ENCODE measurements at regions not wholly inside any gene's neighbourhood (a gene's known extent, or its start where the extent isn't known, plus 50 kb on each side); places are given as distances from the start of the nearest gene placed in this dataset.
"Not testable (repeated sequence)": the region's sequence is repeated elsewhere in the genome, so short reads cannot be mapped to it uniquely, and the experiment has no call there.

DNA sequence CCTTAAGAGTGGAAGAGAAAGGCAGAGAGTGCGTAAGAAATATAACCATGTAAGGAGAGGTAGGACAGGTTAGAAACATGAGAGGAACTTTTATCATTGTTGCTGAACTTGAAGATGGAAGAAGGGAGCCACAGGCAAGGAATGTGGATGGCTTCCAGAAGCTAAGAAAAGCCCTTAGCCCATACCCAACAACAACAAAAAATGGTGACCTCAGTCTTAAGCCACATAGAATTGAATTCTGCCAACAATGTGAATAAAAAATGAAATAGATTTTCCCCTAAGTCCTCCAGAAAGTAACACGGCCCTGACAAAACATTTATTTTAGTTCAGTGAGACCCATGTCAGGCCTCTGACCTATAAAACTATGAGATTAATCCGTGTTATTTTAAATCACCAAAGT is 767.3 kb downstream of the FAM181B start:
- H3K9me3 ChIP-seq: no peaks in the 10 kb centered on the region
- intact Hi-C loops (cut with DNase I): no loop called here
- no peaks in the 10 kb centered on the region for H3K27me3 ChIP-seq
- WGBS, 2 donors: 78 to 81% methylated on average over 3 of the region's 3 CpGs
- no peak overlapping the region for H3K4me3 ChIP-seq
- no peak for DNase-seq
- H3K4me1 ChIP-seq: no peaks in the 10 kb centered on the region
- H3K27ac ChIP-seq: no peak overlapping the region
- TF ChIP-seq CTCF (IDR thresholded peaks at IDR 0.05): no peak
- no peak for TF ChIP-seq POLR2A (IDR thresholded peaks at IDR 0.05)
- H3K36me3 ChIP-seq: no peaks in the 10 kb centered on the region

DNA sequence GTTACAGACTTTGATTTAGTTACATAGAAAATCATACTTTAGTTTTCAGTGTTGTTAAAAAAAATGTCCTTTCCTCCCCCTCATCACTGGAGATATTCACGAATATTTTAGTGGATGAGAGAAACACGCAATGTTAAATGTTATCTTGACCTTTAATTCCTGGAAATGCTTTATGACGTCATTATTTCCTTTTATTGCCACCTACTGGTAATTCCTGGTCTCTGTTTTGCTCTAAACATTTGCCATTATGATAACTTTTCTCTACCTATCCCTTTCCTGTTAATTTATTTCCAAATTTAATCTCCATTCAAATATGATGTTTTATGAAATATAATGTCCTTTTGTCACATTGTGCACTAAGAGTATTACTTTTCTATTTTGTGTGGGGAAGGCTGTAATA is 770.6 kb downstream of the FAM181B start:
- no peaks in the 10 kb centered on the region for H3K36me3 ChIP-seq
- no peaks in the 10 kb centered on the region for H3K9me3 ChIP-seq
- no peak overlapping the region for H3K4me3 ChIP-seq
- intact Hi-C loops (cut with DNase I): no loop called here
- H3K27ac ChIP-seq: no peak overlapping the region
- DNase-seq: no peak
- H3K4me1 ChIP-seq: no peaks in the 10 kb centered on the region
- TF ChIP-seq CTCF (IDR thresholded peaks at IDR 0.05): no peak
- no peak for TF ChIP-seq POLR2A (IDR thresholded peaks at IDR 0.05)
- WGBS, 2 donors: 27 to 33% methylated on average over 3 of the region's 3 CpGs
- H3K27me3 ChIP-seq: no peaks in the 10 kb centered on the region

- H3K4me3 ChIP-seq: no peak overlapping the region
- H3K4me1 ChIP-seq: no peaks in the 10 kb centered on the region
- TF ChIP-seq CTCF (IDR thresholded peaks at IDR 0.05) (no peak), POLR2A (IDR thresholded peaks at IDR 0.05) (no peak)
- no peaks in the 10 kb centered on the region for H3K27me3 ChIP-seq
- H3K27ac ChIP-seq: no peak overlapping the region
- WGBS, 2 donors: 74 to 79% methylated on average over 3 of the region's 3 CpGs
- intact Hi-C loops (cut with DNase I): no loop called here
- H3K9me3 ChIP-seq: no peaks in the 10 kb centered on the region
- no peaks in the 10 kb centered on the region for H3K36me3 ChIP-seq
- DNase-seq: no peak
Observed at GRCh38 chr11:81960443-81960842, 773.2 kb downstream of the FAM181B start.

DNA sequence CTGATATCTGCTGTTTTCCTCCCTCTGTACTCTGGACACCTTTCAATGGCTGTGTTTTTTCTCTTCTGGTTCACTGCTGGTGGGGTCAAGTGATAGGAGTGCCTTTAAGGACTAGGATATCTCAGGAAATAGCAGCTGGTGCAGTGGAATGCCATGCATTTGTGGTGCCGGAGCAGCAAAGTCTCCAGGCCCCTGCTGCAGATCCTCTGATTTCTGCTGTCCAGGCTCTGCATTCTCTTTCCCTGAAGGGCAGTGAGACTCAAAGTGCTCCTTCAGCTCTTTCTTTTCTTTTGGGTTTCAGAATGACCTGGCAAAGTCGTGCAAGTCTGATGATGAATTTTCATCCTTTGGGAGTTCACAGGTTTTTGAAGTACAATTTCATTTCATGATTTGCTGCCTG is 774.3 kb downstream of the FAM181B start:
- no peak overlapping the region for H3K4me3 ChIP-seq
- no peaks in the 10 kb centered on the region for H3K27me3 ChIP-seq
- no peaks in the 10 kb centered on the region for H3K4me1 ChIP-seq
- WGBS, 2 donors: 54 to 64% methylated on average over 2 of the region's 2 CpGs
- DNase-seq: no peak
- intact Hi-C loops (cut with DNase I): no loop called here
- no peaks in the 10 kb centered on the region for H3K36me3 ChIP-seq
- no peak overlapping the region for H3K27ac ChIP-seq
- TF ChIP-seq POLR2A (IDR thresholded peaks at IDR 0.05) (no peak), CTCF (IDR thresholded peaks at IDR 0.05) (no peak)
- H3K9me3 ChIP-seq: no peaks in the 10 kb centered on the region

- H3K36me3 ChIP-seq; H3K9me3 ChIP-seq; DNase-seq; H3K4me3 ChIP-seq; H3K27ac ChIP-seq; H3K4me1 ChIP-seq; H3K27me3 ChIP-seq; intact Hi-C loops (cut with DNase I): not testable (repeated sequence)
- 82 to 95% methylated on average over 6 of the region's 6 CpGs for WGBS, 2 donors
Observed at GRCh38 chr11:81954301-81954700, 779.4 kb downstream of the FAM181B start.

DNA sequence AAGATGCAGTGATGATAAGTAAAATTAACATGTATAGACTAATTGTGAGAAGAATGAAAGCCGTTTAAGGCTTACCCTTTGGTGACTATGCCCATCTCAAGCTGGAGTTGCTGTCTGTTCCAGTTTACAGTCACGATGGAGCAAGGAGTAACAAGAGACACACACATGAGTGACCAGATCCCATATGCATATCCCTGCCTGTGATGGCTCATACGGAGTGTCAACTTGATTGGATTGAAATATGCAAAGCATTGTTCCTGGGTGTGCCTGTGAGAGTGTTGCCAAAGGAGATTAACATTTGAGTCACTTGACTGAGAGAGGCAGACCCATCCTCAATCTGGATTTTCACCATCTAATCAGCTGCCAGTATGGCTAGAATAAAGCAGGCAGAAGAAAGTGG is 786.8 kb downstream of the FAM181B start:
- no peaks in the 10 kb centered on the region for H3K9me3 ChIP-seq
- no peaks in the 10 kb centered on the region for H3K4me1 ChIP-seq
- no peak overlapping the region for H3K4me3 ChIP-seq
- DNase-seq: no peak
- no peak overlapping the region for H3K27ac ChIP-seq
- TF ChIP-seq CTCF (IDR thresholded peaks at IDR 0.05): no peak
- H3K36me3 ChIP-seq: no peaks in the 10 kb centered on the region
- WGBS, 2 donors: 59 to 71% methylated on average over 3 of the region's 3 CpGs
- H3K27me3 ChIP-seq: no peaks in the 10 kb centered on the region
- intact Hi-C loops (cut with DNase I): no loop called here
